ENCODE measurements at regions not wholly inside any gene's neighbourhood (a gene's known extent, or its start where the extent isn't known, plus 50 kb on each side); places are given as distances from the start of the nearest gene placed in this dataset.

- Histone ChIP-seq H4K91ac (replicated peaks; ENCODE audit: insufficient read length, low read length) (no peak overlapping the region), H3K4me2 (ENCODE audit: insufficient read depth in 1 of 2, low read depth in 2 of 2, low read length in 2 of 2) (no peak overlapping the region), H2BK15ac (ENCODE audit: low read length) (no peak overlapping the region), H4K20me1 (replicated peaks in 1 of 2; ENCODE audit: control insufficient read depth in 1 of 2, insufficient read depth in 2 of 2, low read length in 2 of 2) (no peaks in the 10 kb centered on the region), H3K79me2 (ENCODE audit: control insufficient read depth in 1 of 2, insufficient read depth in 2 of 2, low read length in 2 of 2) (no peaks in the 10 kb centered on the region), H3K56ac (replicated peaks; ENCODE audit: insufficient read length, low read depth, low read length) (no peak overlapping the region), H3K36me3 (ENCODE audit: control insufficient read depth in 2 of 4, insufficient read depth in 4 of 4, low read length in 3 of 4) (no peaks in the 10 kb centered on the region), H3K27me3 (replicated peaks in 1 of 4; ENCODE audit: control insufficient read depth in 3 of 4, extremely low read depth in 1 of 4, insufficient read depth in 3 of 4, low read length in 3 of 4) (peaks cover 0 to under 1% (median 0%) of the 10 kb centered on the region in 4 experiments; a peak in 2 of 7 replicates), H2BK5ac (ENCODE audit: low read depth, low read length) (no peak overlapping the region), H3K18ac (ENCODE audit: extremely low read depth, low read length) (no peak overlapping the region), H2BK120ac (replicated peaks; ENCODE audit: low read depth, low read length) (no peak overlapping the region), H2BK12ac (ENCODE audit: low read depth, low read length) (no peak overlapping the region), H3K23me2 (ENCODE audit: low read depth, low read length) (no peaks in the 10 kb centered on the region), H2BK20ac (ENCODE audit: low read length) (no peak overlapping the region), H3K14ac (ENCODE audit: insufficient read length) (no peak overlapping the region), H3K79me1 (ENCODE audit: low read depth, low read length) (no peaks in the 10 kb centered on the region), H3K4me3 (ENCODE audit: extremely low read depth in 1 of 4, insufficient read depth in 2 of 4, low read depth in 3 of 4, low read length in 4 of 4) (no peak overlapping the region), H2AK5ac (ENCODE audit: low read depth, low read length) (no peak overlapping the region), H4K8ac (ENCODE audit: extremely low read depth, insufficient read depth, low read length) (no peak overlapping the region), H3K9me3 (ENCODE audit: insufficient read depth in 2 of 2, low read depth in 1 of 2, low read length in 1 of 2) (no peaks in the 10 kb centered on the region), H3K4ac (replicated peaks; ENCODE audit: insufficient read length, low read depth, low read length) (no peak overlapping the region), H4K5ac (ENCODE audit: insufficient read length, low read depth, low read length) (no peak overlapping the region), H3K27ac (ENCODE audit: low read depth, low read length) (no peak overlapping the region), H3K9ac (replicated peaks in 1 of 4; ENCODE audit: extremely low read depth in 1 of 4, low read depth in 3 of 4, low read length in 3 of 4) (no peak overlapping the region), H2AFZ (ENCODE audit: low read length) (no peak overlapping the region), H3K23ac (ENCODE audit: insufficient read length) (no peak overlapping the region), H3K4me1 (replicated peaks in 1 of 4; ENCODE audit: control insufficient read depth in 3 of 4, insufficient read depth in 4 of 4, low read length in 3 of 4) (peaks cover 0 to 4% (median 0%) of the 10 kb centered on the region in 4 experiments; a peak in 1 of 7 replicates)
- ChIA-PET CTCF (ENCODE audit: partially characterized antibody) (interaction anchor here (1.2 kb wide), 1 partner anchor 20 kb away, joined by 3 read pairs; no protein-coding TSS in a partner anchor), POLR2A (ENCODE audit: partially characterized antibody) (no interaction called here)
- 90% methylated on average over 1 of the region's 1 CpG; no CpG with 5 or more reads in 1 of the 2 experiments for WGBS, 2 experiments (ENCODE audit: extremely low coverage in 1 of 2, insufficient coverage in 1 of 2, insufficient read length in 1 of 2, insufficient replicate concordance in 2 of 2, low coverage in 1 of 2, low lambda C conversion rate in 2 of 2, missing lambda C conversion rate in 1 of 2)
- no peak for DNase-seq (ENCODE audit: low read depth in 1 of 2, low spot score in 2 of 2)
- FAIRE-seq: no peak
- TF ChIP-seq RXRA (IDR thresholded peaks at IDR 0.05; ENCODE audit: insufficient read depth, low read depth, low read length): no peak
- TF ChIP-seq SUZ12 (IDR thresholded peaks at IDR 0.05; ENCODE audit: low read length): no peak
- TF ChIP-seq GTF2F1 (IDR thresholded peaks at IDR 0.05; ENCODE audit: borderline replicate concordance, low read depth, low read length): no peak
- no peak for TF ChIP-seq HDAC6 (IDR thresholded peaks at IDR 0.05; ENCODE audit: low read depth, low read length)
- TF ChIP-seq ZNF274 (IDR thresholded peaks at IDR 0.05; ENCODE audit: borderline replicate concordance, extremely low read depth, low read length): no peak
- no peak for TF ChIP-seq KDM4A (IDR thresholded peaks at IDR 0.05; ENCODE audit: low read depth, low read length, severe bottlenecking)
- TF ChIP-seq GABPA (IDR thresholded peaks at IDR 0.05; ENCODE audit: borderline replicate concordance, insufficient read depth, low read length): no peak
- TF ChIP-seq PHF8 (conservative IDR thresholded peaks at IDR 0.05; ENCODE audit: low read depth, low read length): no peak
Measured at GRCh38 chr9:105967248-105967647, 272.9 kb downstream of the TMEM38B start.

Data from H1 (cell line).